Neural progenitor cell (in vitro differentiated cells): ENCODE measurements at regions not wholly inside any gene's neighbourhood (a gene's known extent, or its start where the extent isn't known, plus 50 kb on each side); places are given as distances from the start of the nearest gene placed in this dataset.
"Not testable (repeated sequence)": the region's sequence is repeated elsewhere in the genome, so short reads cannot be mapped to it uniquely, and the experiment has no call there.

Source experiments
- DNase-seq: peaks from one replicate; pipeline ENCODE4 v3.0.0-alpha.2; 2016; ENCODE audit warnings: low spot score
- H2AFZ ChIP-seq: fragments of 200-600 bp; sonication (generic); replicated peaks from 2 replicates; pipeline ENCODE4 v1.6.1; 2016; ENCODE audit warnings: antibody characterized with exemption
- H3F3A ChIP-seq: fragments of 200-600 bp; sonication (generic); 2 replicates; pipeline ENCODE4 v1.6.1; 2016; ENCODE audit warnings: antibody characterized with exemption, low read depth
- H3K27ac ChIP-seq: fragments of 200-600 bp; sonication (generic); 2 replicates; pipeline ENCODE4 v1.5.1; 2016; ENCODE audit warnings: mild to moderate bottlenecking
- H3K27me3 ChIP-seq: fragments of 200-600 bp; sonication (generic); 2 replicates; pipeline ENCODE4 v1.6.1; 2016; ENCODE audit warnings: mild to moderate bottlenecking, moderate library complexity
- H3K36me3 ChIP-seq: fragments of 200-600 bp; sonication (generic); 2 replicates; pipeline ENCODE4 v1.5.1; 2016
- H3K4me1 ChIP-seq: fragments of 200-600 bp; sonication (generic); 2 replicates; pipeline ENCODE4 v1.6.1; 2016; ENCODE audit warnings: mixed run types
- H3K4me2 ChIP-seq: fragments of 200-600 bp; sonication (generic); 2 replicates; pipeline ENCODE4 v1.6.1; 2016
- H3K4me3 ChIP-seq: fragments of 200-600 bp; sonication (generic); 2 replicates; pipeline ENCODE4 v1.5.1; 2016
- H3K79me2 ChIP-seq: fragments of 200-600 bp; sonication (generic); 2 replicates; pipeline ENCODE4 v1.6.1; 2016; ENCODE audit warnings: low read depth
- H3K9ac ChIP-seq: fragments of 200-600 bp; sonication (generic); 2 replicates; pipeline ENCODE4 v1.6.1; 2016
- H3K9me3 ChIP-seq: fragments of 200-600 bp; sonication (generic); 2 replicates; pipeline ENCODE4 v1.5.1; 2016; ENCODE audit warnings: low read depth
- H4K20me1 ChIP-seq: fragments of 200-600 bp; sonication (generic); 2 replicates; pipeline ENCODE4 v1.6.1; 2016; ENCODE audit warnings: low read depth
- H3K27ac Mint-ChIP-seq: 3 replicates; pipeline ENCODE4 v1.8.0; 2021; ENCODE audit warnings: mixed read lengths
- H3K27me3 Mint-ChIP-seq: 2 replicates; pipeline ENCODE4 v1.8.0; 2022; ENCODE audit warnings: low read depth, mild to moderate bottlenecking, inconsistent platforms, moderate library complexity, mixed read lengths; ENCODE audit not compliant: insufficient read depth
- H3K36me3 Mint-ChIP-seq: 3 replicates; pipeline ENCODE4 v1.8.0; 2021; ENCODE audit warnings: mixed read lengths
- H3K4me1 Mint-ChIP-seq: 3 replicates; pipeline ENCODE4 v1.8.0; 2021; ENCODE audit warnings: mixed read lengths
- H3K4me3 Mint-ChIP-seq: 3 replicates; pipeline ENCODE4 v1.8.0; 2021; ENCODE audit warnings: mild to moderate bottlenecking, moderate library complexity, mixed read lengths
- H3K9me3 Mint-ChIP-seq: 3 replicates; pipeline ENCODE4 v1.8.0; 2020; ENCODE audit warnings: mixed read lengths
- CTCF ChIP-seq: fragments of 200-600 bp; sonication (generic); IDR thresholded peaks from 2 replicates; pipeline ENCODE4 v1.5.1; 2017; ENCODE audit warnings: antibody characterized with exemption, mild to moderate bottlenecking
- EZH2 ChIP-seq: fragments of 200-600 bp; sonication (generic); IDR thresholded peaks from 2 replicates; pipeline ENCODE4 v1.6.1; 2017; ENCODE audit warnings: antibody characterized with exemption, mild to moderate bottlenecking, moderate library complexity
- EZH2phosphoT487 ChIP-seq: fragments of 200-600 bp; sonication (generic); IDR thresholded peaks from 2 replicates; pipeline ENCODE4 v1.6.1; 2017; ENCODE audit warnings: antibody characterized with exemption

- no peak overlapping the region for H3K4me3 Mint-ChIP-seq
- H3K27me3 Mint-ChIP-seq = no peaks in the 10 kb centered on the region
- H3K36me3 Mint-ChIP-seq = peaks cover 2% of the 10 kb centered on the region
- Histone ChIP-seq H3K4me2 (no peak overlapping the region), H3K9me3 (peaks cover 8% of the 10 kb centered on the region), H3K9ac (no peak overlapping the region), H2AFZ (no peak overlapping the region), H3K27me3 (no peaks in the 10 kb centered on the region), H3K27ac (no peak overlapping the region), H3K4me1 (no peaks in the 10 kb centered on the region), H4K20me1 (no peaks in the 10 kb centered on the region), H3K4me3 (no peak overlapping the region), H3F3A (no peaks in the 10 kb centered on the region), H3K36me3 (peaks cover 4% of the 10 kb centered on the region), H3K79me2 (no peaks in the 10 kb centered on the region)
- H3K9me3 Mint-ChIP-seq = peaks cover 23% of the 10 kb centered on the region
- no peaks in the 10 kb centered on the region for H3K4me1 Mint-ChIP-seq
- H3K27ac Mint-ChIP-seq = no peak overlapping the region
- DNase-seq = peak; percentile 15
- no peak for TF ChIP-seq EZH2phosphoT487
- TF ChIP-seq EZH2 = no peak
- no peak for TF ChIP-seq CTCF
Observed at GRCh38 chr2:194383401-194383800, 1273.6 kb upstream of the SLC39A10 start.

GRCh38 chr2:194382221-194382620 lies 1274.8 kb upstream of the SLC39A10 start:
- Histone ChIP-seq H3K9me3 (peaks cover 8% of the 10 kb centered on the region), H3K36me3 (peaks cover 7% of the 10 kb centered on the region), H4K20me1 (no peaks in the 10 kb centered on the region), H3K27me3 (no peaks in the 10 kb centered on the region), H3K4me3 (no peak overlapping the region), H3K27ac (no peak overlapping the region), H2AFZ (no peak overlapping the region), H3K4me1 (no peaks in the 10 kb centered on the region), H3K4me2 (no peak overlapping the region), H3K9ac (no peak overlapping the region), H3K79me2 (no peaks in the 10 kb centered on the region), H3F3A (no peaks in the 10 kb centered on the region)
- Mint-ChIP-seq H3K36me3 (peaks cover 2% of the 10 kb centered on the region), H3K4me1 (no peaks in the 10 kb centered on the region), H3K4me3 (no peak overlapping the region), H3K27ac (no peak overlapping the region), H3K27me3 (no peaks in the 10 kb centered on the region), H3K9me3 (peaks cover 23% of the 10 kb centered on the region)
- no peak for DNase-seq
- TF ChIP-seq EZH2 = no peak
- TF ChIP-seq CTCF = no peak
- no peak for TF ChIP-seq EZH2phosphoT487

- Mint-ChIP-seq H3K36me3 (peaks cover 2% of the 10 kb centered on the region), H3K9me3 (peaks cover 23% of the 10 kb centered on the region), H3K27ac (no peak overlapping the region), H3K4me3 (no peak overlapping the region), H3K4me1 (no peaks in the 10 kb centered on the region), H3K27me3 (no peaks in the 10 kb centered on the region)
- Histone ChIP-seq H3K4me2 (no peak overlapping the region), H3F3A (no peaks in the 10 kb centered on the region), H3K9me3 (peaks cover 8% of the 10 kb centered on the region), H3K79me2 (no peaks in the 10 kb centered on the region), H3K36me3 (peaks cover 8% of the 10 kb centered on the region), H3K9ac (no peak overlapping the region), H3K27me3 (no peaks in the 10 kb centered on the region), H4K20me1 (no peaks in the 10 kb centered on the region), H2AFZ (no peak overlapping the region), H3K4me3 (no peak overlapping the region), H3K4me1 (no peaks in the 10 kb centered on the region), H3K27ac (no peak overlapping the region)
- no peak for DNase-seq
- TF ChIP-seq EZH2 (no peak), EZH2phosphoT487 (no peak), CTCF (no peak)
Observed at GRCh38 chr2:194380011-194380410, 1277.0 kb upstream of the SLC39A10 start.

GRCh38 chr2:194367390-194367789 lies 1289.6 kb upstream of the SLC39A10 start:
- not testable (repeated sequence) for H3K9me3 ChIP-seq, H3K79me2 ChIP-seq, H2AFZ ChIP-seq, H3K9ac ChIP-seq, H3K4me1 Mint-ChIP-seq, H3K27me3 Mint-ChIP-seq, H3K27ac ChIP-seq, H3K9me3 Mint-ChIP-seq, H3K4me3 ChIP-seq, H3K27me3 ChIP-seq, H3K36me3 ChIP-seq, H3K4me1 ChIP-seq, H3K4me3 Mint-ChIP-seq, H4K20me1 ChIP-seq, H3K36me3 Mint-ChIP-seq, H3K4me2 ChIP-seq, DNase-seq, H3F3A ChIP-seq, H3K27ac Mint-ChIP-seq
